Epithelial cell of prostate (primary cell): ENCODE measurements at regions not wholly inside any gene's neighbourhood (a gene's known extent, or its start where the extent isn't known, plus 50 kb on each side); places are given as distances from the start of the nearest gene placed in this dataset.
"Not testable (repeated sequence)": the region's sequence is repeated elsewhere in the genome, so short reads cannot be mapped to it uniquely, and the experiment has no call there.

ENCODE experiments used
- DNase-seq: peaks from one replicate; pipeline ENCODE4 v3.0.0-alpha.2; 2011; ENCODE audit warnings: low read depth, low spot score
- H3K27ac ChIP-seq: fragments of 450-650 bp; 2 replicates; pipeline ENCODE4 v1.5.1; 2017; ENCODE audit warnings: mild to moderate bottlenecking

- no peak overlapping the region for H3K27ac ChIP-seq
- DNase-seq, result no peak
Measured at GRCh38 chr12:46977871-46978375, 101.5 kb upstream of the PCED1B start.

GRCh38 chr12:46981622-46982021 is 97.8 kb upstream of the PCED1B start:
- no peak overlapping the region for H3K27ac ChIP-seq
- no peak for DNase-seq

DNA sequence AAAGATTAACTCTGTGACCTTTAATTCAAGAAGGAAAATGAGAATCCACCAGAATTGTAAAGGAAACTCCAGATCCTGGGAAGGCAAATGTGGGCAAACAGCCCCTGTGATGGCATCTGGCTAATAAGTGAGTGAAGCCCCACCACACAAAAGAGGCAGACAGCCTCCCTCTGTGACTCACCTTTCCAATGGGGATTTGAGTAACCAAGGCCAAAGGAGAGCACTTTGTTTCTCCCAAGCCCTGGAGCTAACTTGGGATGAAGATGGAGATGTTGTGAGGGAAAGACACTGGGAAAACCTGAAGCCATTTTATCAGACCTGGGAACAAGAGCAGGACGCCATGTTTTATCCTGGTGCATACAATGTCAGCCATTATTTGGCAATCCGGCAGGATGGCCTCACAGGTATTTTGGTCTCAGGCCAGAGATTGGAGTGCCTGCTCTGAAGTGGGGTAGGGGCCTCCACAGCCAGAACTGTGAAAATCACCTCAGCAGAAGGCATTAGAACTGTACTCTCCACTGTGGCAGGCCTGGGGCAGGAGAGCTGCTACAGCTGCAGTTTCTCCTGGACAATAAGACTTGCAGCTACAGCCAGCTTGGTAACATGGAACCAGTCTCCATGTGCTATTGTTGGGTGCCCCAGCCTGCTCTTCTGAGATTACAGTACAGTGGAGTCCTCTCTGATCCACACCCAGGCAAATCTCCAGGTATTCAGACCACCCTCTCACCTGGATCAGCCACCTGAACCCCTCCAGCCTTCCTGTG is 96.6 kb upstream of the PCED1B start:
- H3K27ac ChIP-seq, result peak overlapping the region; percentile 47
- no peak for DNase-seq

DNA sequence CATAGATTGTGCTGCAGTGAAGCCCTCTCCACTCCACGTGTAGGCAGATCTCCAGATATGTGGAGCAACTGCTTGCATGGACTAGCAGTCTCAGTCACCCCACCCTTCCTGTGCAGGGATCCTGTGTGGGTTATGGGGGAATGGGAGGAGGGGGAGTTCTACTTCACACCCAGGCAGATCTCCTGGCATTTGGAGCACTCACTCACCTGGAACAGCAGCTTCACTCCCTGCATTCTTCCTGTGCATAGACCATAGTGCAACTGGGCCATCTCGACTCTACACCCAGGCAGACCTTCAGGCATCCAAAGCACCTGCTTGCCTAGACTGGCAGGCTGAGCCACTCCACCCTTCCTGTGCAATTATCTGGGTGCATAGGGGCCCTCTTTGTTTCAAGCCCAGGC is 96.0 kb upstream of the PCED1B start:
- peak; percentile 8 for DNase-seq
- peak overlapping the region; percentile 47 for H3K27ac ChIP-seq

GRCh38 chr12:46983959-46984841 is 95.2 kb upstream of the PCED1B start:
- peak; percentile 26 for DNase-seq
- H3K27ac ChIP-seq, result peak overlapping the region; percentile 47

GRCh38 chr12:46985816-46986215 is 93.6 kb upstream of the PCED1B start:
- no peak for DNase-seq
- H3K27ac ChIP-seq, result no peak overlapping the region

DNA sequence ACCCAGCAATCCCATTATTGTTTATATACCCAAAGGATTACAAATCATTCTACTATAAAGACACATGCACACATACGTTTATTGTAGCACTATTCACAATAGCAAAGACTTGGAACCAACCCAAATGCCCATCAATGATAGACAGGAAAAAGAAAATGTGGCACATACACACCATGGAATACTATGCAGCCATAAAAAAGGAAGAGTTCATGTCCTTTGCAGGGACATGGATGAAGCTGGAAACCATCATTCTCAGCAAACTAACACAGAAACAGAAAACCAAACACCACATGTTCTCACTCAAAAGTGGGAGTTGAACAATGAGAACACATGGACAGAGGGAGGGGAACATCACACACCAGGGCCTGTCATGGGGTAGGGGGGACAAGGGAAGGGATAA is 91.3 kb upstream of the PCED1B start:
- DNase-seq, H3K27ac ChIP-seq: not testable (repeated sequence)

DNA sequence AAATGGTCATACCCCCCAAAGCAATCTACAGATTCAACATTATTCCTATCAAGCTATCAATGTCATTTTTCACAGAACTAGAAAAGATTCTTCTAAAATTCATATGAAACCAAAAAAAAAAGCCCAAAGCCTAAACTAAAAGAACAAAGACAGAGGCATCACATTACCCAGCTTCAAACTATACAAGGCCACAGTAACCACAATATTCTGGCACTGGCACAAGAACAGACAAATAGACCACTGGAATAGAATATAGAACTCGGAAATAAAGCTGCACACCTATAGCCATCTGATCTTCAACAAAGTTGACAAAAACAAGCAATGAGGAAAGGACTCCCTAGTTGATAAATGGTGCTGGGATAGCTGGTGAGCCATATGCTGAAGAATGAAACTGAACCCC is 89.2 kb upstream of the PCED1B start:
- no peak overlapping the region for H3K27ac ChIP-seq
- DNase-seq, result no peak

- DNase-seq, H3K27ac ChIP-seq: not testable (repeated sequence)
Measured at GRCh38 chr12:46992051-46992450, 87.4 kb upstream of the PCED1B start.

DNA sequence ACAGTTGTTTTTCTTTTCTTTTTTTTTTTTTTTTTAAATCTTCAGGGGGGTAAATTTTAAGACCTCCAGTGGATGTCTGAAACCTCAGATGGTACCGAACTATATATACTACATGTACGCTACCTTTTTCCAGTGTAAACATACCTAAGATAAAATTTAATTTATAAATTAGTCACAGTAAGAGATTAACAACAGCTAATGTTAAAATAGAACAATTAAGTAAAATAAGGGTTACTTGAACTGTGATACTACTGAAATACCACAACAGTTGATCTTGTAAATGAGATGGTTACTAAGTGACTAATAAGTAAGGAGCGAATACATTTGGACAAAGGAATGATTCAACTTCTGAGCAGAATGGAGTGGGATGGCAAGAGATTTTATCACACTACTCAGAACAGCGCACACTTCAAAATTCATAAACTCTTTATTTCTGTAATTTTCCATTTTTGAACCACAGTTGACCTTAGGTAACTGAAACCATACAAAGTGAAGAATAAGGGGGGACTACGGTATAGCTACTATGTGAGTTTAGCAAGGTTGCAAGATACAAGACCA is 80.5 kb upstream of the PCED1B start:
- no peak overlapping the region for H3K27ac ChIP-seq
- peak; percentile 48 for DNase-seq

DNA sequence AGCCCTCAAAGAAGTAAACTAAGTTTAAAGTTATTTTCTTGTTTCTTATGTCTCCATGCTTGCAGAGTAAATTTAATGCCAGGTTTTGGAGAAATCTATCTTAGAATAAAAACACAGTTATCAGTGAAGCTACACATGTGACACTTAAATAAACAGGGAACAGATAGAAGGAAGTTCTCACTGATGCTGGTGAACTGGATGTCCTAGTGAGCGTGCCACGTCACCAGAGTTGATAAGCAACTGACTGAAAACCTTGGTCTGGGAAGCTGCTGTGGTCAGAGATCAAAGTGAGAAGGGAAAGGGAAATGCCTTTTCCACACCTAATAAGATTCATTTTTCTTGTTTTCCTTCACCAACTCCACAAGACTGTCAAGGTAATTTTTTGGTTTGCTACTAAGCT is 74.8 kb upstream of the PCED1B start:
- no peak for DNase-seq
- H3K27ac ChIP-seq, result no peak overlapping the region

DNA sequence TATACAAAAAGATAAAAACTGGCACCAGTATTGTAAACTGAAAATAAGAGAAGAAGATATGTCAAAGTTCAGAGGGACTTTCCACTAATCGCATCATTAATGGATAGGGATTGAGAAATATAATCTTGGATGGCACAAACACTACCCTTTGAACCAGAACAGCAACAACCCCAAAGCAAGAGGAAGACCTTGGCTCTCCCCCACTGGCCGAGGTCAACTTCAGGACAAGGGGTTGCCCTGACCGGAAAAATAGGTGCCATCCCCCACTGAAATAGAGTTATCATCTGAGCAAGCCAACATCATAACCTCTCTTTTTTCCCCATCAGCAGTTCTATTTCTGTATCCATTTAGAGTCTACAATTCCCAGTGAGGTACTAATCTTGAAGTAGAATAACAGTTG is 72.4 kb upstream of the PCED1B start:
- no peak overlapping the region for H3K27ac ChIP-seq
- DNase-seq, result no peak

DNA sequence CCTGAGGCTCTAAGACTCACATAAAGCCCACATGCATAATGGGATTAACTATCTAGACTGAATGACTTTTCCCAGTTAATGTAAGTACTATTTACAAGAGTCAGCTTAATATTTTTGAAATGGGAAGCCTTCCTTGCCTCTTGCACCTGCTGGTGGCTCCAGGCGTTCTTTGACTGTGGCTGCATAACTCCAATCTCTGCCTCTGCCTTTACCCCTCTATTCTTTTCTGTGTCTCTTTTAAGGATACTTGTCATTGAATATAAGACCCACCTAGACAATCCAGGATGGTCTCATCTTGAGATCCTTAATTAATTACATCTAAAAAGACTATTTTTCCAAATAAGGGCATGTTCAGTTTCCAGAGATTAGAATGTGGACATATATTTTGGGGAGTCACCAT is 66.9 kb upstream of the PCED1B start:
- no peak overlapping the region for H3K27ac ChIP-seq
- no peak for DNase-seq

GRCh38 chr12:47014474-47014873 is 64.9 kb upstream of the PCED1B start:
- DNase-seq, result no peak
- peak overlapping the region; percentile 53 for H3K27ac ChIP-seq

- DNase-seq, result no peak
- no peak overlapping the region for H3K27ac ChIP-seq
Measured at GRCh38 chr12:47015381-47015780, 64.0 kb upstream of the PCED1B start.

- peak overlapping the region; percentile 74 for H3K27ac ChIP-seq
Measured at GRCh38 chr12:47017041-47017713, 62.2 kb upstream of the PCED1B start.

GRCh38 chr12:47017901-47018475 is 61.4 kb upstream of the PCED1B start:
- DNase-seq, result no peak
- peak overlapping the region; percentile 74 for H3K27ac ChIP-seq

More at GRCh38 chr12:47017041-47017713, 62.2 kb upstream of the PCED1B start:
- no peak for DNase-seq

- DNase-seq, result no peak
- no peak overlapping the region for H3K27ac ChIP-seq
Measured at GRCh38 chr12:47020211-47020821, 59.1 kb upstream of the PCED1B start.

DNA sequence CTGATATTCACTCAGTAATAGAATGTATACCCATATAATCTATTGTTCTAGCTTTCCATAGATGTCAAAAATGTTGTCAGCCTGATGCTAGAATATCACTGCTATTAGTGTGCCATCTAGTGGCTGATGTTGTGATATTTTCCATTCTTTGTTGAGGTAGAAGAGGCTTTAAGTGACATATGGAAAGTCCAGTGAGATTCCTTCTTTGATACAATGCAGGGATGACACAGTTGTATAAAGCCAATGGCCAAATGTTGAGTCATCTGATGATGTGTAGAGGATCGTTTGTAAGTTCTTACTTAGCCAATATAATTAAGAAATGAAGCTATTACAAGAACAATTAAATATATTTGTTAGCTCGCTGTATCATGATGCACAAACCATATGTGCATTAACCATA is 58.1 kb upstream of the PCED1B start:
- peak overlapping the region; percentile 61 for H3K27ac ChIP-seq
- peak; percentile 77 for DNase-seq

GRCh38 chr12:47022296-47022695 is 57.1 kb upstream of the PCED1B start:
- H3K27ac ChIP-seq, result peak overlapping the region; percentile 61
- DNase-seq, result no peak
